ENCODE measurements at regions not wholly inside any gene's neighbourhood (a gene's known extent, or its start where the extent isn't known, plus 50 kb on each side); places are given as distances from the start of the nearest gene placed in this dataset.

- H3K9me3 ChIP-seq (ENCODE audit: low read length), result no peaks in the 10 kb centered on the region
- no peak for TF ChIP-seq EZH2 (IDR thresholded peaks at IDR 0.05; ENCODE audit: borderline replicate concordance, low read length)
- TF ChIP-seq CTCF (IDR thresholded peaks at IDR 0.05; ENCODE audit: low read length), result no peak
- no peak overlapping the region for H3K9ac ChIP-seq (ENCODE audit: low read length)
- H3K79me2 ChIP-seq (ENCODE audit: insufficient read depth, low read length), result no peaks in the 10 kb centered on the region
- no peaks in the 10 kb centered on the region for H4K20me1 ChIP-seq (ENCODE audit: insufficient read depth, low read length)
- no peak overlapping the region for H2AFZ ChIP-seq (ENCODE audit: low read length)
- no peaks in the 10 kb centered on the region for H3K9me2 ChIP-seq (ENCODE audit: low read depth, low read length)
- H3K4me3 ChIP-seq (ENCODE audit: low read depth, low read length, poor library complexity, severe bottlenecking), result no peak overlapping the region
- H3K4me2 ChIP-seq (ENCODE audit: low read length), result no peak overlapping the region
- no peaks in the 10 kb centered on the region for H3K36me3 ChIP-seq (ENCODE audit: insufficient read depth, low read length)
- no peaks in the 10 kb centered on the region for H3K27me3 ChIP-seq (ENCODE audit: insufficient read depth, low read length)
- H3K4me1 ChIP-seq (ENCODE audit: insufficient read depth, low read length, severe bottlenecking), result no peaks in the 10 kb centered on the region
- H3K27ac ChIP-seq (ENCODE audit: low read depth, low read length, poor library complexity, severe bottlenecking), result no peak overlapping the region
- no peaks in the 10 kb centered on the region for H3F3A ChIP-seq (ENCODE audit: insufficient read depth, low read length)
Measured at GRCh38 chr13:104181526-104182231, 1115.5 kb upstream of the SLC10A2 start.

GRCh38 chr13:104170980-104171555 is 1104.9 kb upstream of the SLC10A2 start:
- no peak overlapping the region for H3K4me3 ChIP-seq (ENCODE audit: low read depth, low read length, poor library complexity, severe bottlenecking)
- H4K20me1 ChIP-seq (ENCODE audit: insufficient read depth, low read length), result no peaks in the 10 kb centered on the region
- no peaks in the 10 kb centered on the region for H3K36me3 ChIP-seq (ENCODE audit: insufficient read depth, low read length)
- no peak overlapping the region for H3K27ac ChIP-seq (ENCODE audit: low read depth, low read length, poor library complexity, severe bottlenecking)
- no peaks in the 10 kb centered on the region for H3K79me2 ChIP-seq (ENCODE audit: insufficient read depth, low read length)
- no peaks in the 10 kb centered on the region for H3F3A ChIP-seq (ENCODE audit: insufficient read depth, low read length)
- H3K27me3 ChIP-seq (ENCODE audit: insufficient read depth, low read length), result no peaks in the 10 kb centered on the region
- no peaks in the 10 kb centered on the region for H3K9me3 ChIP-seq (ENCODE audit: low read length)
- H3K4me1 ChIP-seq (ENCODE audit: insufficient read depth, low read length, severe bottlenecking), result no peaks in the 10 kb centered on the region
- H2AFZ ChIP-seq (ENCODE audit: low read length), result no peak overlapping the region
- TF ChIP-seq EZH2 (IDR thresholded peaks at IDR 0.05; ENCODE audit: borderline replicate concordance, low read length), result no peak
- no peak for TF ChIP-seq CTCF (IDR thresholded peaks at IDR 0.05; ENCODE audit: low read length)
- no peaks in the 10 kb centered on the region for H3K9me2 ChIP-seq (ENCODE audit: low read depth, low read length)
- no peak overlapping the region for H3K9ac ChIP-seq (ENCODE audit: low read length)
- no peak overlapping the region for H3K4me2 ChIP-seq (ENCODE audit: low read length)

- TF ChIP-seq CTCF (IDR thresholded peaks at IDR 0.05; ENCODE audit: low read length) (no peak), EZH2 (IDR thresholded peaks at IDR 0.05; ENCODE audit: borderline replicate concordance, low read length) (no peak)
- H3K9me2 ChIP-seq (ENCODE audit: low read depth, low read length), result no peaks in the 10 kb centered on the region
- no peaks in the 10 kb centered on the region for H3K27me3 ChIP-seq (ENCODE audit: insufficient read depth, low read length)
- H3K4me2 ChIP-seq (ENCODE audit: low read length), result no peak overlapping the region
- no peaks in the 10 kb centered on the region for H3K36me3 ChIP-seq (ENCODE audit: insufficient read depth, low read length)
- no peak overlapping the region for H2AFZ ChIP-seq (ENCODE audit: low read length)
- H3F3A ChIP-seq (ENCODE audit: insufficient read depth, low read length), result no peaks in the 10 kb centered on the region
- H3K9me3 ChIP-seq (ENCODE audit: low read length), result no peaks in the 10 kb centered on the region
- H3K27ac ChIP-seq (ENCODE audit: low read depth, low read length, poor library complexity, severe bottlenecking), result no peak overlapping the region
- no peaks in the 10 kb centered on the region for H3K4me1 ChIP-seq (ENCODE audit: insufficient read depth, low read length, severe bottlenecking)
- no peaks in the 10 kb centered on the region for H3K79me2 ChIP-seq (ENCODE audit: insufficient read depth, low read length)
- H3K4me3 ChIP-seq (ENCODE audit: low read depth, low read length, poor library complexity, severe bottlenecking), result no peak overlapping the region
- no peaks in the 10 kb centered on the region for H4K20me1 ChIP-seq (ENCODE audit: insufficient read depth, low read length)
- H3K9ac ChIP-seq (ENCODE audit: low read length), result no peak overlapping the region
Measured at GRCh38 chr13:104163866-104164630, 1097.8 kb upstream of the SLC10A2 start.
